Mesendoderm (in vitro differentiated cells): ENCODE measurements at regions not wholly inside any gene's neighbourhood (a gene's known extent, or its start where the extent isn't known, plus 50 kb on each side); places are given as distances from the start of the nearest gene placed in this dataset.

ENCODE experiments used
- DNase-seq: peaks from one replicate; pipeline ENCODE4 v3.0.0; 2013
- H2AK5ac ChIP-seq: 2 replicates; pipeline ENCODE4 v1.6.1; 2013; ENCODE audit warnings: low read length, inconsistent platforms
- H2BK120ac ChIP-seq: 2 replicates; pipeline ENCODE4 v1.6.1; 2013; ENCODE audit warnings: low read depth, mild to moderate bottlenecking, low read length, moderate library complexity, mixed read lengths
- H2BK15ac ChIP-seq: replicated peaks from 2 replicates; pipeline ENCODE4 v1.6.1; 2013; ENCODE audit warnings: low read depth, mild to moderate bottlenecking, moderate library complexity
- H2BK5ac ChIP-seq: 2 replicates; pipeline ENCODE4 v1.6.1; 2013; ENCODE audit warnings: low read length, inconsistent platforms
- H3K18ac ChIP-seq: 2 replicates; pipeline ENCODE4 v1.6.1; 2013; ENCODE audit warnings: mild to moderate bottlenecking, low read length, mixed read lengths
- H3K23ac ChIP-seq: one replicate; pipeline ENCODE4 v1.6.1; 2013; ENCODE audit warnings: low read length
- H3K27ac ChIP-seq: 2 replicates; pipeline ENCODE4 v1.5.1; 2013; ENCODE audit warnings: low read depth, mild to moderate bottlenecking, inconsistent platforms, low read length, moderate library complexity
- H3K27me3 ChIP-seq: 2 replicates; pipeline ENCODE4 v1.6.1; 2013; ENCODE audit warnings: low read length, control low read depth, mild to moderate bottlenecking, inconsistent platforms; ENCODE audit not compliant: insufficient read depth, poor library complexity
- H3K36me3 ChIP-seq: 2 replicates; pipeline ENCODE4 v1.6.1; 2013; ENCODE audit warnings: low read length, inconsistent platforms; ENCODE audit not compliant: control insufficient read depth, insufficient read depth
- H3K4ac ChIP-seq: one replicate; pipeline ENCODE4 v1.6.1; 2013; ENCODE audit warnings: low read depth, mild to moderate bottlenecking, low read length, moderate library complexity
- H3K4me1 ChIP-seq: 2 replicates; pipeline ENCODE4 v1.6.1; 2013; ENCODE audit warnings: low read depth, low read length, inconsistent platforms; ENCODE audit not compliant: control insufficient read depth
- H3K4me2 ChIP-seq: 2 replicates; pipeline ENCODE4 v1.6.1; 2013; ENCODE audit warnings: low read length
- H3K4me3 ChIP-seq: 2 replicates; pipeline ENCODE4 v1.5.1; 2013; ENCODE audit warnings: mild to moderate bottlenecking, low read length
- H3K56ac ChIP-seq: one replicate; pipeline ENCODE4 v1.6.1; 2013; ENCODE audit warnings: low read length
- H3K79me1 ChIP-seq: 2 replicates; pipeline ENCODE4 v1.6.1; 2013; ENCODE audit warnings: low read length, inconsistent platforms
- H3K79me2 ChIP-seq: 2 replicates; pipeline ENCODE4 v1.6.1; 2013; ENCODE audit warnings: mild to moderate bottlenecking, low read length; ENCODE audit not compliant: control insufficient read depth, insufficient read depth
- H3K9ac ChIP-seq: 2 replicates; pipeline ENCODE4 v1.6.1; 2013; ENCODE audit warnings: low read length, inconsistent platforms
- H4K5ac ChIP-seq: one replicate; pipeline ENCODE4 v1.6.1; 2013; ENCODE audit warnings: low read length
- H4K8ac ChIP-seq: one replicate; pipeline ENCODE4 v1.6.1; 2013; ENCODE audit warnings: low read depth, mild to moderate bottlenecking, control low read depth, low read length, moderate library complexity
- whole genome bisulfite sequencing: extraction: QIAGEN DNeasy Blood & Tissue Kit; methylation state at CpG from one replicate; pipeline ENCODE4 v1.1.7; 2013; ENCODE audit warnings: low lambda C conversion rate, missing lambda C conversion rate; ENCODE audit not compliant: insufficient coverage; ENCODE audit errors: extremely low coverage; 5-methylcytosine and 5-hydroxymethylcytosine counted together

DNA sequence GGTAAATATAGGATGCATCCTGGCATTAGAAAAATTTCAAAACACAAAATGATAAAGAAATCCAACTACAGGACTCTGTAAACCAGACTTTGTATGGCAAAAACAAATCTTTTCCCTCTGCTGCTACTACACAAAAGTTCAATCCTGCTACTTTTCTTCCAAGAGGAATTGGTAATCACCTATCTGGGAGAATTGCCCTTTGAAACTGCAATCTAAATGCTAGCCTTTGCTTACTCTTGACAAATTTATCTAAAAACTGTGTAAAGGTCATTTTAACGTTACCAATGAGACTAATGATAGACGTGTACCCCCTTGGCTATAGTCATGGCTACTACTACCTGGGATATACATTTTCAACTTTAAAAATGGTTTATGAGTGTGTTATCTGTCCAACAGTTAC lies 837.9 kb upstream of the CXADR start:
- H3K4me1 ChIP-seq, result no peaks in the 10 kb centered on the region
- no peaks in the 10 kb centered on the region for H3K36me3 ChIP-seq
- H3K4me2 ChIP-seq, result no peak overlapping the region
- H3K4ac ChIP-seq, result no peak overlapping the region
- no peak overlapping the region for H4K8ac ChIP-seq
- H3K9ac ChIP-seq, result no peak overlapping the region
- H2BK15ac ChIP-seq, result no peak overlapping the region
- no peak overlapping the region for H2BK120ac ChIP-seq
- no peaks in the 10 kb centered on the region for H3K79me1 ChIP-seq
- no peak overlapping the region for H2BK5ac ChIP-seq
- H2AK5ac ChIP-seq, result no peak overlapping the region
- H3K56ac ChIP-seq, result no peak overlapping the region
- H3K79me2 ChIP-seq, result no peaks in the 10 kb centered on the region
- no peak for DNase-seq
- no peaks in the 10 kb centered on the region for H3K27me3 ChIP-seq
- no peak overlapping the region for H4K5ac ChIP-seq
- no peak overlapping the region for H3K4me3 ChIP-seq
- no peak overlapping the region for H3K18ac ChIP-seq
- WGBS, result no CpG with 5 or more reads among the region's 2 CpGs
- H3K23ac ChIP-seq, result no peak overlapping the region
- H3K27ac ChIP-seq, result no peak overlapping the region

- H3K79me2 ChIP-seq, result no peaks in the 10 kb centered on the region
- no peak overlapping the region for H2BK5ac ChIP-seq
- no peak overlapping the region for H3K4me2 ChIP-seq
- H3K4me3 ChIP-seq, result no peak overlapping the region
- no peak overlapping the region for H2BK15ac ChIP-seq
- no peak for DNase-seq
- H3K9ac ChIP-seq, result no peak overlapping the region
- no peak overlapping the region for H3K4ac ChIP-seq
- H3K79me1 ChIP-seq, result no peaks in the 10 kb centered on the region
- no peaks in the 10 kb centered on the region for H3K4me1 ChIP-seq
- no CpG with 5 or more reads among the region's 3 CpGs for WGBS
- H4K8ac ChIP-seq, result no peak overlapping the region
- H3K27ac ChIP-seq, result no peak overlapping the region
- H3K23ac ChIP-seq, result no peak overlapping the region
- no peaks in the 10 kb centered on the region for H3K27me3 ChIP-seq
- no peak overlapping the region for H2BK120ac ChIP-seq
- H3K36me3 ChIP-seq, result no peaks in the 10 kb centered on the region
- H2AK5ac ChIP-seq, result no peak overlapping the region
- no peak overlapping the region for H4K5ac ChIP-seq
- H3K18ac ChIP-seq, result no peak overlapping the region
- H3K56ac ChIP-seq, result no peak overlapping the region
These were observed 836.5 kb upstream of the CXADR start for GRCh38 chr21:16676391-16676790.

DNA sequence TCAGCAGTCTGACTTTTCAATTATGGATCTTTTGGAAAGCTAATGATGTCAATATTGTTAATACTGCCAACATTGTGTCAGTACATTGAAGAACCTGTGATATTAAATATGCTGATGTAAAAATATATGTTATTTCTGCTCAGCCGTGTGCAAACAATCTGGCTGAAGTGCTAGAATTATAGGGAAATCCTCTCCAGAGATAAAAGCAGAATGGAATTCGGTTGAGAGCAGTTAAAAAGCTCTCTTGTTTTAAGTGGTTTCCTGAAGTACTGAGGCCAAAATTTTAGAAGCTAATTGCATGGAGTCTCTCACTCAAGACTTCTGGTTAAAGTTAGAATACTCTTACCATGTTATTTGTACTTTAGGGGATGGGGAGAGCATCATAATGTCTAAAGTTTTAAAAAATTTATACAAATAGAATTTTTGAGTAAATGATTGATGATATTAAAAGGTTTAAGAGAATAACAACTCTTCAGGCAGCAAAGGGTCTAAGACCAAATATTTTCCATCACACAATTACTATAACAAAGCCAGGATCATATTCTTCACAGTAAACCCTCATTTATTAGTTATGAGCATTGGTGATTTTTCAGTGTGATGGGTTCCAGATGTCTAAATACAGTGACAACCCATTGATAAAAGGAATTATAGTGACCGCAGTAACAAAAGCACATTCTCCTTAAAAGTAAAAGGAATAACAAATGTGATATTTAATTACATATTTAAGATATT lies 834.2 kb upstream of the CXADR start:
- Histone ChIP-seq H3K4me2 (no peak overlapping the region), H3K4me3 (no peak overlapping the region), H3K4ac (no peak overlapping the region), H3K56ac (no peak overlapping the region), H3K27ac (no peak overlapping the region), H2AK5ac (no peak overlapping the region), H3K79me1 (no peaks in the 10 kb centered on the region), H3K27me3 (no peaks in the 10 kb centered on the region), H3K18ac (no peak overlapping the region), H2BK120ac (no peak overlapping the region), H3K23ac (no peak overlapping the region), H2BK5ac (no peak overlapping the region), H3K4me1 (no peaks in the 10 kb centered on the region), H3K79me2 (no peaks in the 10 kb centered on the region), H2BK15ac (no peak overlapping the region), H3K36me3 (no peaks in the 10 kb centered on the region), H4K5ac (no peak overlapping the region), H3K9ac (no peak overlapping the region), H4K8ac (no peak overlapping the region)
- WGBS, result no CpG with 5 or more reads among the region's 3 CpGs
- no peak for DNase-seq

GRCh38 chr21:16695074-16695473 lies 817.8 kb upstream of the CXADR start:
- DNase-seq, result no peak
- no peaks in the 10 kb centered on the region for H3K79me1 ChIP-seq
- no peak overlapping the region for H3K23ac ChIP-seq
- no peak overlapping the region for H3K56ac ChIP-seq
- no peak overlapping the region for H3K4me3 ChIP-seq
- no peak overlapping the region for H2BK120ac ChIP-seq
- H2BK15ac ChIP-seq, result no peak overlapping the region
- H3K27ac ChIP-seq, result no peak overlapping the region
- no peaks in the 10 kb centered on the region for H3K27me3 ChIP-seq
- H3K36me3 ChIP-seq, result no peaks in the 10 kb centered on the region
- WGBS, result no CpG with 5 or more reads among the region's 2 CpGs
- H2BK5ac ChIP-seq, result no peak overlapping the region
- no peak overlapping the region for H3K4me2 ChIP-seq
- H2AK5ac ChIP-seq, result no peak overlapping the region
- no peaks in the 10 kb centered on the region for H3K79me2 ChIP-seq
- no peak overlapping the region for H4K8ac ChIP-seq
- H3K4me1 ChIP-seq, result no peaks in the 10 kb centered on the region
- no peak overlapping the region for H3K18ac ChIP-seq
- H3K4ac ChIP-seq, result no peak overlapping the region
- H4K5ac ChIP-seq, result no peak overlapping the region
- no peak overlapping the region for H3K9ac ChIP-seq

DNA sequence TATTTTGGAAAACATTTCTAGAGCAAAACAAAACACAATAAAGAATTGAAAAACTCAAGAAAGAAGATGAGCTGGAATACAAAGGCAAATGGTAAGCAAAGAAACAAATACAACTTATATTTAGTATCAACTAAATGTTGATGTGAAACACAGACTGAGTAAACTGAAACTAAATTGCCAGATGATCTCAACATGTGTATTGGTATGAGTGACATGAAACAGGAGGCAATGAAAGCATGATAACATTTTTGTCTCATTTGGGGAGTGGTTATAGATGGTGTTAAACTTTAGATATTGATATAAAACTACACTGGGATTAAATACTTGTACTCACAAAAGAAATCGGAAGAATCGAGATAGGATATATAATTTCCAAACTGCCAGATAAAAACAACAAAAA lies 805.6 kb upstream of the CXADR start:
- no peak for DNase-seq
- H3K4me3 ChIP-seq, result no peak overlapping the region
- H4K5ac ChIP-seq, result no peak overlapping the region
- WGBS, result no CpG with 5 or more reads among the region's 2 CpGs
- no peak overlapping the region for H3K27ac ChIP-seq
- no peaks in the 10 kb centered on the region for H3K4me1 ChIP-seq
- H3K18ac ChIP-seq, result no peak overlapping the region
- no peak overlapping the region for H3K4ac ChIP-seq
- H3K4me2 ChIP-seq, result no peak overlapping the region
- H2AK5ac ChIP-seq, result no peak overlapping the region
- no peaks in the 10 kb centered on the region for H3K79me2 ChIP-seq
- no peak overlapping the region for H4K8ac ChIP-seq
- H2BK120ac ChIP-seq, result no peak overlapping the region
- H3K56ac ChIP-seq, result no peak overlapping the region
- H3K27me3 ChIP-seq, result no peaks in the 10 kb centered on the region
- H3K36me3 ChIP-seq, result no peaks in the 10 kb centered on the region
- no peak overlapping the region for H2BK15ac ChIP-seq
- no peaks in the 10 kb centered on the region for H3K79me1 ChIP-seq
- no peak overlapping the region for H3K9ac ChIP-seq
- H2BK5ac ChIP-seq, result no peak overlapping the region
- H3K23ac ChIP-seq, result no peak overlapping the region
